GM19467 (cell line): ENCODE measurements at regions not wholly inside any gene's neighbourhood (a gene's known extent, or its start where the extent isn't known, plus 50 kb on each side); places are given as distances from the start of the nearest gene placed in this dataset.
"Not testable (repeated sequence)": the region's sequence is repeated elsewhere in the genome, so short reads cannot be mapped to it uniquely, and the experiment has no call there.

Source experiments
- ATAC-seq: cut with Tn5 transposase; IDR thresholded peaks from one replicate; pipeline ENCODE4 v1.9.1; 2021; ENCODE audit warnings: mild to moderate bottlenecking, moderate library complexity; ENCODE audit not compliant: unreplicated experiment

DNA sequence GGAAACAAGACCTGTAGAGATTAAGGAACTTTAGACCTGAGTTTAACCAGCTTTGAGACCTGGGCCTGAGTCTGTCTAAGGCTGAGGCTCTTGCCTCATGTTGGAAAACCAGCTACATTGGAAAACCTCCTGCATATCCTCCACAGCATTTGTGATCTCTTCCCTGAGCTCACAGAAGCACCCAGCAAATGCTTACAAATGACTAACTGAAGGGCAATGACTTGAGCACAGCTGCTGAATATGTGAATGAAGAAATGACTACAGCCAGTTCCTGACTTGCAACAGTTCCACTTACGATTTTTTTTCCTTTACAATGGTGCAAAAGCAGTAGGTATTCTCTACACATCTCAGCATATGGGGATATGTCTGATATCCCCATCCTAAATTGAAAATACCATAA lies 112.4 kb upstream of the RREB1 start:
- ATAC-seq, result no peak

GRCh38 chr6:6996124-6996523 lies 111.6 kb upstream of the RREB1 start:
- ATAC-seq, result no peak

- no peak for ATAC-seq
Observed at GRCh38 chr6:6997263-6998193, 110.2 kb upstream of the RREB1 start.

- no peak for ATAC-seq
Observed at GRCh38 chr6:6998194-6998569, 109.6 kb upstream of the RREB1 start.

DNA sequence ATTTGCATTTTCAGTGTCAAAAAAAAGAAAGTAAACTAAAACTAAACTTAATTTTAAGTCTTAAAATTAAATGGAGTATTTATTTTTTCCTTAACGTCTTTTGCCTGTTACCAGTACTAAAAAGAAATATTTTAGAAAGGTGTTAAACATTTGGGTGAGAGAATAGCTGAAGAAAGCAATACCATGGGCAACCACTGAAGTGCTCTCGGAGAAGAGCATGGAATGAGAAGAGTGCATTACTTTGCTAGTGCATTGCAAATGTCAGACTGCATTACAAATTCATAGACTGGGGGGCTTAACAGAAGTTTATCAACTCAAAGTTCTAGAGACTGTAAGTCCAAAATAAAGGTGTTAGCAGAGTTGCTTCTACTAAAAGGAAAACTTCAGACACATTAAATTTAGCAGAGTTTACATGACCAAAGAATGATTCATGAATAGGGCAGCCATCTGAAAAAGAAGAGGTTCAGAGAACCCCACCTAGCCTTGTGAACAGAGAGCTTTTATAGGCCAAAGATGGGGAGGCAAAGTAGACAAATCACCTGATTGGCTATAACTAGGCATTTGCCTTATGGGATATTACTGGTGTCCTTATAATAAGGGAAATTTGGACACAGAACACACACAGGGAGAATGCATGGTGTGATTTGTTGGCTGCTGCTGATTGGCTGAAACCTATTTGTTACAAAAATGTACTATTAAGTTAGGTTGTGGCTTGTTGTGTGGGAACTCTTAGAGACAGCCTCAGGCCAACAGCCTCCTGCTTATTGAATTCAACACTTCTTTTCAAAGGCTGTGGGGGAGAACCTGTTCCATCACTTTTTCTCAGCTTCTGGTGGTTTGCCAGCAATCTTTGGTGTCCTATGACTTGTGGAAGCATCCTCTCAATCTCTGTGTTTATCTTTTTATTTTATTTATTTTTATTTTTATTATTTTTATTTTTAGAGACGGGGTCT lies 106.7 kb upstream of the RREB1 start:
- no peak for ATAC-seq

DNA sequence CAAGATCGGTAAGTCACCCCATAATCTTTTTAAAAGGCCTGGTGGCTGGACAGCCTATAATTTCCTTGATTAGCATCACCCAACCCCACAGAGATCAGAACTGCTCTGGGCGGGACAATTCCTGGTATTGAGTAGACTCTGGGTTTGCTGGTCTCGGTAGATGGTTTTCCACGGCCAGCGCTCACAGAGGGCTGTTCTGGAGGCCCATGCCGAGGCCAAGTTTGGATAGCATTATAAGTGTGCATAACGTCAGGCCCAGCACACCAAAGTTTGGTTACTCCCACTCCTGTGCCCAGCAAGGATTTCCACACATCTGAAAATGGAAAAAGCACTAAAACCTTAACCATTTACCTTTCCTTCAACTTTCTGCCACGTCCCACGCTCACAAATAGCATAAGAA lies 104.7 kb upstream of the RREB1 start:
- ATAC-seq, result no peak

- no peak for ATAC-seq
Observed at GRCh38 chr6:7004581-7005297, 103.0 kb upstream of the RREB1 start.

DNA sequence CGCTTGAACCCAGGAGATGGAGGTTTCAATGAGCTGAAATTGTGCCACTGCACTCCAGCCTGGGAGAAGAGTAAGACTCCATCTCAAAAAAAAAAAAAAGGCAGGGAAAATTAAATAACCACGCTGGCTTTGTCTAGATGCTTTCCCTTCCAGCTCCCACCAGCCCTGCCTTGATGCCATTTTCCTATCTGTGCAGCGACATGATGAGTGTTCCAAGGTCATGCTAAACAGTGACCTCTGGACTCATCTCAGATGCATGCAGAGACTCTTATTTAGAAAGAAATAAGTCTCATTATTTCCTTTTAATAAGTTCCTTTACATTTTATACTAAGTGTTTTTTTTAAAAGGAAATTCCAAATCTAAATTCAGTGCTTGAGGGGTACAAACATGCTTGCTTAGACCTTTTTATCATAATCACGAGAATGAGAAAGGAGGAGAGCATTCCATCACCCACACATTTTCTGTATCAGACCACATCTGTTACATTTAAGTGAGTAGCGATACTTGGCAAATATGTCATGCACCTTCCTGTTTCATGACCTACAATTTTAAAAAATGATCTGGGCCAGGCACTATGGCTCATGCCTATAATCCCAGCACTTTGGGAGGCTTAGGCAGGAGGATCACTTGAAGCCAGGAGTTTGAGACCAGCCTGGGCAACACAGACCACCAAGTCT lies 101.1 kb upstream of the RREB1 start:
- no peak for ATAC-seq

DNA sequence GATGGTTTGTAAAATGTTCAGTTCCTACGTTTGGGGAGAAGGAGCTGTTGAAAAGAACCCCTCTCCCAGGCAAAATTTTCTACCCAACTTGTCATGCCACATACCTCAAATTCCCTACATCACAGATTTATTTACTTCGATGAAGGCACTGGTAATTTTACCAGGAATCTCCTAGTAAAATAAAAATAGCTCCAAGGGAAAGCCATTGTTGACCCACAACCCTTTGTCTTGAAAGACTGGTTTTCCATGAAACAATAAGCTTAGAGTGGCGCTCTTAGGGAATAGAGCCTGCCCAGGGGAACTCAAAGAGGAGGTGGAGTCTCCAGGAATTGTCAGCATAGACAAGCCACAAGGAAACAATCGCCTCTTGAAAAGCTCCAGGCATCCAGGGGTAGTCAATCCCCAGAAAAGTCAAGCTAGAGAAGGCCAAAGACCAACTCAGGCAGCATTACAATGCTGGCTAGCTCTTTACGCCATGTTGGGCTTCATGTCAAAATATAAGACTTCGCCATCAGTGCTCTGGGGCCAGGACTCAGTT lies 99.2 kb upstream of the RREB1 start:
- no peak for ATAC-seq

GRCh38 chr6:7016226-7016625 lies 91.5 kb upstream of the RREB1 start:
- no peak for ATAC-seq

GRCh38 chr6:7021301-7021700 lies 86.5 kb upstream of the RREB1 start:
- ATAC-seq, result no peak

GRCh38 chr6:7025861-7026260 lies 81.9 kb upstream of the RREB1 start:
- no peak for ATAC-seq

DNA sequence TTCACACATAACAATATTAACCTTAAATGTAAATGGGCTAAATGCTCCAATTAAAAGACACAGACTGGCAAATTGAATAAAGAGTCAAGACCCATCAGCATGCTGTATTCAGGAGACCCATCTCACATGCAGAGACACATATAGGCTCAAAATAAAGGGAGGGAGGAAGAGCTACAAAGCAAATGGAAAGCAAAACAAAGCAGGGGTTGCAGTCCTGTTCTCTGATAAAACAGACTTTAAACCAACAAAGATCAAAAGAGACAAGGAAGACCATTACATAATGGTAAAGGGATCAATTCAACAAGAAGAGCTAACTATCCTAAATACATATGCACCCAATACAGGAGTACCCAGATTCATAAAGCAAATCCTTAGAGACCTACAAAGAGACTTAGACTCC lies 78.8 kb upstream of the RREB1 start:
- not testable (repeated sequence) for ATAC-seq

DNA sequence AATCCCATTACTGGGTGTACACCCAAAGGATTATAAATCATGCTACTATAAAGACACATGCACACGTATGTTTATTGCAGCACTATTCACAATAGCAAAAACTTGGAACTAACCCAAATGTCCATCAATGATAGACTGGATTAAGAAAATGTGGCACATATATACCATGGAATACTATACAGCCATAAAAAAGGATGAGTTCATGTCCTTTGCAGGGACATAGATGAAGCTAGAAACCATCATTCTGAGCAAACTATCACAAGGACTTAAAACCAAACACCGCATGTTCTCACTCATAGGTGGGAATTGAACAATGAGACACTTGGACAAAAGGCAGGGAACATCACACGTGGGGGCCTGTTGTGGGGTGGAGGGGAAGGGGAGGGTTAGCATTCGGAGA lies 76.8 kb upstream of the RREB1 start:
- ATAC-seq, result not testable (repeated sequence)

DNA sequence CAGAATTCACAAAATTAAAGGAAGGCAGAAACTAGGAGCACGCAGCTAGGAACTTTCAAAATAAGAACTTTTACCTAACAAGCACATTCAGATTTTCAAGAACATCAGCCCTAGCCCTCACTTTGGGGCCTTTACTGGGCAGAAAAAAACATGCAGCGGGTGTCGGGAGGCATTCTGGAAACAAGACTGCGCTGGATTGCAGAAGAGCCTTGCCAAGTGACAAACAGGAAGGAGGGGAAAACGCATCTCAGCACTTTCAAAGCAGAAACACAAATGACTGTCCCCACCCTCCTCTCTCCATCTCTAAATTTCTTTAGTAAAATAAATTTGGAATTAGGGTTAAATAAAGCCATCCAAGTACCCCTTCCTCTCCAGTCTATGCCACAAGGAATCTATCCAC lies 74.6 kb upstream of the RREB1 start:
- ATAC-seq, result no peak

DNA sequence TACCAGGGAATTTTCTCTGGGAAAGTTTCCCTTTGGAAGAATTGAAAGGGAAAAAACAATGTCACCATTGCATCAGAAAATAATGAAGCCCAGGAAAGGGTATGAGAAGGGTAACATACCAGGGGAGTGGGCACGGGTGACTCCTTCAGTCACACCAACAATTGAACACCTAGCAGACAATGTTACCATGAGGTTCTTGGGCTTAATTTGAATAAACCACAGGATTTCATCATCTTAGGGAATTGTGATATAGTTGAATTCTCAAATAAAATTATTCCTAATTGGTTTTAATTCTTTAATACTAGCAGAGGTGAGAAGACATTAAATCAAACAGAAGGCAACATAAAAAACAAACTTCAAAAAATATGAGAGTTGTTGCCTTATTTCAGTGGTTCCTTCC lies 73.7 kb upstream of the RREB1 start:
- no peak for ATAC-seq

DNA sequence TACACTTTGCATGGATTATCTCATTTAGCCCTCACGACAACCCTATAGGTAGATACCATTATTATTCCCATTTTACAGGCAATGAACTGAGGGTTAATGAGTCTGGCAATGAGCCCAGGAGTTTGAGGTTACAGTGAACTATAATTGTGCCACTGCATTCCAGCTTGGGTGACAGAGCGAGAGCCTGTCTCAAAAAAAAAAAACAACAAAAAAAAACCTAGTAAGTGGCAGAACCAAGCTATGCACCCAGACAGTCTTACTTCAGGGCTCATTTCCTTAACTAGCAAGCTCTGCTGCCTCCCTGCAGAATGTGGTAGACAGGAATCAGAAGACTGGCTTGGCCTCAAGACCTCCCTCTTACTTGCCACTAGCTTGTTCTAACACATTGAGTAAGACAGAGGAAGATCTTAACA lies 71.9 kb upstream of the RREB1 start:
- ATAC-seq, result no peak

- ATAC-seq, result no peak
Observed at GRCh38 chr6:7041511-7042026, 66.2 kb upstream of the RREB1 start.

GRCh38 chr6:7042056-7042653 lies 65.6 kb upstream of the RREB1 start:
- no peak for ATAC-seq
